ENCODE measurements at regions not wholly inside any gene's neighbourhood (a gene's known extent, or its start where the extent isn't known, plus 50 kb on each side); places are given as distances from the start of the nearest gene placed in this dataset.

- DNase-seq (ENCODE audit: low read depth) = no peak
Measured at GRCh38 chr6:56407883-56408410, 160.6 kb upstream of the COL21A1 start.

- DNase-seq (ENCODE audit: low read depth) = no peak
Measured at GRCh38 chr6:56406276-56407269, 159.2 kb upstream of the COL21A1 start.

GRCh38 chr6:56404599-56404998 is 157.2 kb upstream of the COL21A1 start:
- no peak for DNase-seq (ENCODE audit: low read depth)

GRCh38 chr6:56403745-56404144 is 156.4 kb upstream of the COL21A1 start:
- no peak for DNase-seq (ENCODE audit: low read depth)

GRCh38 chr6:56401477-56402070 is 154.2 kb upstream of the COL21A1 start:
- DNase-seq (ENCODE audit: low read depth) = no peak

- no peak for DNase-seq (ENCODE audit: low read depth)
Measured at GRCh38 chr6:56400273-56400672, 152.9 kb upstream of the COL21A1 start.

DNA sequence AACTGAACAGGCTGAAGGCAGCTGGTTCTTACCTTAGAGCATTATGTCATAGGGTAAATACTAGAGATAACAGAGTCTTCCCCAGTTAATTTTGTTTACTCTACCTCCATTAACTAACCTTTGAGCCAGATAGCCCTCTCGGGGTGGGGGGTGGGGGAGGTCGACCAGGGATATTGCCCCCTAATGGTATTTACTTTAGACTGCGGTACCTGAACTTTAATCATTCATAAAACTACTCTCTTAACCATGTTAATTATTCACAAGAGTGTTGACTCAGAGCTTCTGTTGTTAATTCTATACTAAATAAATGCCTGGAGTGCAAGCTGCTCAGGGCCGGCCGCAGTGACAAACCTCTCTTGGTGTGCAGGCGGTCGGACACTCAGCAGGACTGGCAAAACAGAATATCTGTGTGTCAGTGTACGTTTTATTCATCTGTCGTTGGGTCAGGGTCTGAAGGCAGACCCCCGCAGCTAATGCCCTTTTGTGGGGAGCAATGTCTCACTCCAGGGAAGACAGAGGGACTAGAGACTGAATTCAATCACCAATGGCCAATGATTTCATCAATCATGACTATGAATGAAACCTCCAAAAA is 152.4 kb upstream of the COL21A1 start:
- no peak for DNase-seq (ENCODE audit: low read depth)

DNA sequence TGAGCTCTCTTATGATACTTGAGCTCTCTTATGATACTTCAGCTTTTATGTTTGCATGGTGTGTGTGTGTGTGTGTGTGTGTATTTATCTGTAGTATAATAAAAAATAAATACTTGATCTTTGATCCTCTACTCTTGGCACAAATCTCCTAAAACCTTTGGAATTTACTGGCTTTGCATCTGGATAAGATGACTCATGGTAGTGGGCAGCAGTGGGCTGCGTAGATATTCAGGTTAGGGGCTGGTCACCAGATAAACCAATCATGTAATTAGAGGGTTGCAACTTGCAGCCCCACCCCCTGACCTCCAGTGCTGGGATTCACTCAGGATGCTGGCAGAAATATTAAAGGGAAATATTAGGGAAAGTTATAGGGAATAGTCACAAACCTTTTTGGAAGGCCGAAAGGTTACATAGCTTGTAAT is 151.9 kb upstream of the COL21A1 start:
- DNase-seq (ENCODE audit: low read depth) = no peak

DNA sequence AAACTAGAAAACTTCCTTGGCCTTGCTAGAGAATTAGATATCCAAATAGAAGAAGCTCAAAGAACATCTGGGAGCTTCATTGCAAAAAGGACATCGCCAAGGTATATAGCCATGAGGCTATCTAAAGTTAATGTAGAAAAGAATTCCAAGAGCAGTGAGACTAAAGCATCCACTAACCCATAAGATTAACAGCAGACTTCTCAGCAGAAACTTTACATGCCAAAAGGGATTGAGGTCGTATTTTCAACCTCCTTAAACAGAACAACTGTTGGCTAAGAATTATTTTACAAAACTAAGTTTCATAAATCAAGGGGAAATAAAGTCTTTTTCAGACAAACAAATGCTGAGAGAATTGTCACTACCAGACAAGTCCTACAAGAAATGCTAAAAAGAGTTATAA is 149.1 kb upstream of the COL21A1 start:
- no peak for DNase-seq (ENCODE audit: low read depth)

GRCh38 chr6:56393615-56394612 is 146.5 kb upstream of the COL21A1 start:
- DNase-seq (ENCODE audit: low read depth) = no peak

DNA sequence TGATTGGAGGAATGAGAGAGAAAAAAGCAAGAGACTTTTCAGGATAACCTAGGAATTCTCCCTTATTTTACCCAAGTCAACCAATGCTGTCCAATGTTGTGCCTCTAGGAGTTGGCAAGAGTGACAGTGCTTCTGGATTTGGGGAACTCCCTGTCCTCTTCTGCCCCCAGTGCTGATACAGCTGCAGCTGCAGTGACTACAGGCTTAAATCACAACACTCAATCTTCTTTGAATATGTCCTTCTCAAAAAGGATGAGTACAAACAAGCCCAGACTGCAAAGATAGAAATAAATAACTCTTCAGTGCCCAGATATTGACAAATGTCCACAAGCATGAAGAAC is 141.0 kb upstream of the COL21A1 start:
- DNase-seq (ENCODE audit: low read depth) = no peak

DNA sequence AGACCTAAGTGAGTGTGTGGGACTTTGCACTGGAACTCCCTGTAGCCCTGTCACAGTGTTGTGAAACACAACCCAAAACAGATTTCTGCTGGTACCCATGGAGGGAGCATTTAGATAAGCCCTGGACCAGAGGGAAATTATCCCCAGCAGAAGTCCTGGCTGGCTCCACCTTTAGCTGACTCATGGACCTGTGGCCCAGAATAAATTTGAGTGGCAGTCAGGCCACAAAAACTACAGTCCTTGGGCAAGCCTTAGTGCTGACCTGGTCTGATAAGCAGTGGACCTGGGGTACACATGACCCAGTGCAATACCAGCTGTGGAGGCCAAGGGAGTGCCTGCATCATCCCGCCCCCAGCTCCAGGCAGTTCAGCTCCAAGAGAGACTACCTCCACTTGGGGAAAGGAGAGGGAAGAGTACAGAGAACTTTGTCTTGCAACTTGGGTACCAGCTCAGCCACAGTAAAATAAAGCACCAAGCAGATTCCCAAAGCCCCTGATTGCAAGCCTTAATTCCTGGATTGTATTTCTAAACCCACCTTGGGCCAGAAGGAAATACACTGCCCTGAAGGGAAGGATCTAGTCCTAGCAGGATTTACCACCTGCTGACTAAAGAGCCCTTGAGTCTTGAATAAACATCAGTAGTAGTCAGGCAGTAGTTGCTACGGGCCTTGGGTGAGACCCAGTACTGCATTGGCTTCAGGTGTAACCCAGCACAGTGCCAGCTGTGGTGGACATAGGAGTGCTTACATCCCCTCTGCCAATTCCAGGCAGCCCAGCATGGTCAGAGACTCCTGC is 140.4 kb upstream of the COL21A1 start:
- DNase-seq (ENCODE audit: low read depth) = no peak

GRCh38 chr6:56386717-56387116 is 139.3 kb upstream of the COL21A1 start:
- DNase-seq (ENCODE audit: low read depth) = no peak

GRCh38 chr6:56385981-56386593 is 138.7 kb upstream of the COL21A1 start:
- DNase-seq (ENCODE audit: low read depth) = no peak

GRCh38 chr6:56383160-56383559 is 135.8 kb upstream of the COL21A1 start:
- DNase-seq (ENCODE audit: low read depth) = no peak

DNA sequence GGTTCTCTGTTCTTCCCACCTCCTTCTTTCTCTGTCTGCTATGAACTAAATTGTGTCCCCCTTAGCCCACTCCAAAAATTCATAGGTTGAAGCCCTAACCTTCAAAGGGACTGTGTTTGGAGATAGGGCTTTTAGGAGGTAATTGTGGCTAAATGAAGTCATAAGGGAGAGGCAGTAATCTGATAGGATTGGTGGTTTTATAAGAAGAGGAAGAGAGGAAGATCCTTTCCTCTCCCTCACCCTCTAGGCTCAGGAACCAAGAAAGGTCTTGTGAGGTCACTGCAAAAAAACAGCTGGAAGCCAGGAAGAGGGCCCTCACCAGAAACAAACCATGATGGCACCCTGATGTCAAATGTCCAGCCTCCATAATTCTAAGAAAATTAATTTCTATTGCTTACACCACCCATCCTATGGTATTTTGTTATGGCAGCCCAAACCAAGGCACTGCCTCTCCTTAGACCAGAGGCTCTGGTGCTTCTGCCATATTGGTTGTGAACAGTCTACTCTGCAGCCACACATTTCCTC is 135.1 kb upstream of the COL21A1 start:
- no peak for DNase-seq (ENCODE audit: low read depth)

GRCh38 chr6:56381801-56382251 is 134.4 kb upstream of the COL21A1 start:
- no peak for DNase-seq (ENCODE audit: low read depth)

GRCh38 chr6:56380476-56380875 is 133.1 kb upstream of the COL21A1 start:
- no peak for DNase-seq (ENCODE audit: low read depth)

GRCh38 chr6:56378966-56379585 is 131.7 kb upstream of the COL21A1 start:
- no peak for DNase-seq (ENCODE audit: low read depth)

GRCh38 chr6:56378507-56378906 is 131.1 kb upstream of the COL21A1 start:
- no peak for DNase-seq (ENCODE audit: low read depth)
